Right forelimb (tissue), 1 donor: ENCODE measurements at regions not wholly inside any gene's neighbourhood (a gene's known extent, or its start where the extent isn't known, plus 50 kb on each side); places are given as distances from the start of the nearest gene placed in this dataset.

Experiments used
- DNase-seq: peaks from one replicate; pipeline ENCODE4 v3.0.0-alpha.2; 2018

- DNase-seq: no peak
These were observed 293.2 kb upstream of the HABP2 start for GRCh38 chr10:113259576-113260226.

DNA sequence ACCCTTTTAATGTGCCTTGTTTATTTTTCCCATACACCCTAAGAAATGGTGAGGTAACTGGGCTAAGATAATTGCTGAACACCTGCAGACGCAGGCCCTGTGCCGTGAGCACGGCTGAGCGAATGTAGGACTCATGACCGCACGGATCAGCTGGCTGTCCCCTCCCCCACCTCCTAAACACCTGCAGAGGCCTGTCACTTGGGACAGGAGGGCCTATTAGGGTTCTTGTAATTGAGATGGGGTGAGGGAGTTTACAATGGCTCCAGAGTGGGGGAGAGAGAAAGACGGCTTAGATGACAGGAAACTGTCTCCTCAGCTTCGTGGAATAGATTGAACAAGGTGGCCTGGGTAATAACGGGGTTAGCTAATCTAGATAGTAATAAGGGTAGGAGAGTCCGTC is 291.7 kb upstream of the HABP2 start:
- no peak for DNase-seq

- DNase-seq: no peak
These were observed 291.2 kb upstream of the HABP2 start for GRCh38 chr10:113261611-113262091.

DNA sequence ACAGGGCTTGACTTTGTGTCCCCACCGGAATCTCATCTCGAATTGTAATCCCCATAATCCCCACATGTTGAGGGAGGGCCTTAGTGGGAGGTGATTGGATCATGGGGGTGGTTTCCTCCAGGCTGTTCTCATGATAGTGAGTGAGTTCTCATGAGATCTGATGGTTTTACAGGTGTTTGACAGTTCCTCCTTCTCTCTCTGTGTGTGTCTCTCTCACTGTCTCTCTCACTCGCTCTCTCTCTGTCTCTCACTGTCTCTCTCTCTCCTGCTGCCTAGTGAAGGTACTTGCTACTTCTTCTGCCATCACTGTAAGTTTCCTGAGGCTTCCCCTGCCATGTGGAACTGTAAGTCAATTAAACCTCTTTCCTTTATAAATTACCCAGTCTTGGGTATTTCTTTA is 289.8 kb upstream of the HABP2 start:
- no peak for DNase-seq

DNA sequence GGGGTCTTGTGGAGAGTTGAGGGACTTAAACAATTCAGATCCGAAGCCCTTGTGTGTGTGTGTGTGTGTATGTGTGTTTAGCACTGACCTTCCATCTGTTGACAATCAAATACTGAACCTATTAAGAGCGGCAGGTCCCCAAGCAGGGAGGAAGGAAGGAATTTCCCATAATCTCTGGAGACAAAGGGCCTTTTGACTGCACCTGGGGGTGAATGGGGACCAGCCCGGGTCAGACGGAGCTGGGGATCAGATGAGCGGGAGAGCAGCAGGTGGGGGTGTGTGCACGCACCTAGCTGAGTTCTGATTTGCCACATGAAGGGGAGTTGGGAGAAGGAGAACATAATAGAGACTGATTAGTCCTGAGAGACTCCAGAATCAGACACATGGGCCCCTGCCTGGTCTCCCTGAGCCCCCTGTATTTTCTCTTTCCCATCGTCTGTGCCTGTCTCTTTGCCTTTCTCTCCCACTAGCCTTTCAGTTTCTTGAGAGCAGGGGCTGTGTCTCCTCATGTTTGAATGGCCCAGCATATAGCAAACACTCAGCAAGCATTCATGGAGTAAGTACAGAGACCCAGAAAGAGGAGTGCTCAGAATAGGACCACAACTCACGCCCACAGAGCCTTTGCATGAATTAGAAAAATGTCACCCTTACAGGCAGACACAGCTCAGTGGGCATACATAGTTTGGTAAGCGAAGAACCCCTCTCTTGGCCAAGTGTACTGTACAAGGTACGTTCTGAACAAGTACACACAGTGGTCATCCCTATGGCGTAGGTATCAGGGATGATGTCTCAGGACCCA is 288.3 kb upstream of the HABP2 start:
- no peak for DNase-seq

GRCh38 chr10:113266147-113266546 is 286.7 kb upstream of the HABP2 start:
- DNase-seq: no peak

DNA sequence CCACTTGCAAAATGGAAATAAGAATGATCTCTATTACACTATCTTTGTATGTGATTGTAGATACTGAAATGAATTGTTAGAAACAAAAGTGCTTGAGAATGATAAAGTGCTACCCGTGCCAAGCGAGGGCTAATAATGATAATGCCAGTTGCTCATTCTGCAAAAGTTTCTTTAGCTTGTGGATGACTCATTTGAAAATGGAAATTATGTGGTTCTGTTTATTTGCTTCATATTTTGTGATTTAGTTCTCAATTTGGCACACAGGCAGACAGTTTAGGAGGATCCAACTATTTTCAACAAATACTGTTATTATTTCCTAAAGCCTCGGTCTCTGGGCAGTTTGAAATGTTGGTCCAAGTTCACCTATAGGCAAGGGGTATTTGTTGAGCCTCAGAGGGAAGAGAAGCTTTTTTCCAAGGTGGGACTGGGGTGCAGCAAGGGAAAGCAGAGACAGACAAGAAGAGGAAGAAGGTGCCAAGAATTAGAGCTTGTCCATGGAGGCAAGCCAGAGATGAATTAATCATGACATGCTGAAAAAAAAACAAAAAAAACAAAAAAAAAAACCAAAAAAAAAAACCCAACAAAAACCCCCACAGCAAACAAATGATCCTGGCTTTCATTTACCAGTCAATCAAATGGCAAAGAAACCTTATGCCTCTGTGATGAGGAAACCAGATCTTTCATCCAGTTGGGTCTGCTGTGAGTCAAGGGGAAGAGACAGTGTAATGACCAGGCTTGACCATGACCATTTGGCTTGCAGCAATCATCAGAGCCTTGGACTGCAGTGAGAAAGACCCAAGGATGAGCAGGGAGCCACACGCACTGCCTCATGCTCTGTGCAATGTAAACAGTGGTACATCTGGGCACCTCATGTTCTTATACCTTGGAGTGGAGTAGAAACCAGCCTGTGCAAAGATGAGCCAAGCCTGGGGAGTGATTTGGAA is 285.0 kb upstream of the HABP2 start:
- DNase-seq: no peak

- no peak for DNase-seq
These were observed 283.5 kb upstream of the HABP2 start for GRCh38 chr10:113269333-113269732.

DNA sequence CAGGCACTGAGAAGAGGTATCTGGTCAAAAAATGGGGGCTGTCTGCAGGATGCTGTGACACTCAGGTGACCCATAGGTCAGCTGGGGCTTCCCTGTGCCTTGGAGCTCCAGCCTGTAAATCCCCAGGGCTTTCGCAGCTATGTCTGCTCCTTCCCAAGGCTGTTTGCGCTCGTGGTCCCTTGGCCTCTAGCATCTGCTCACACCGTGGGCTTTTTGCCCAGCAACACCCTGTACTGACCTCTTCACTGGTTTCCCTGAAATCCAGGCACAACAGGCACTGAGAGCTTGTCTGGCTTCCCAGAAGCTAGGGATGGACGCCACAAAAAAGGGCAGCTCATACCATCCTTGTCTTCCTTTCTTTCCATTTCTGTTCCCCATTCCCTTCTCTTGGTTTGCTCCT is 280.3 kb upstream of the HABP2 start:
- no peak for DNase-seq

DNA sequence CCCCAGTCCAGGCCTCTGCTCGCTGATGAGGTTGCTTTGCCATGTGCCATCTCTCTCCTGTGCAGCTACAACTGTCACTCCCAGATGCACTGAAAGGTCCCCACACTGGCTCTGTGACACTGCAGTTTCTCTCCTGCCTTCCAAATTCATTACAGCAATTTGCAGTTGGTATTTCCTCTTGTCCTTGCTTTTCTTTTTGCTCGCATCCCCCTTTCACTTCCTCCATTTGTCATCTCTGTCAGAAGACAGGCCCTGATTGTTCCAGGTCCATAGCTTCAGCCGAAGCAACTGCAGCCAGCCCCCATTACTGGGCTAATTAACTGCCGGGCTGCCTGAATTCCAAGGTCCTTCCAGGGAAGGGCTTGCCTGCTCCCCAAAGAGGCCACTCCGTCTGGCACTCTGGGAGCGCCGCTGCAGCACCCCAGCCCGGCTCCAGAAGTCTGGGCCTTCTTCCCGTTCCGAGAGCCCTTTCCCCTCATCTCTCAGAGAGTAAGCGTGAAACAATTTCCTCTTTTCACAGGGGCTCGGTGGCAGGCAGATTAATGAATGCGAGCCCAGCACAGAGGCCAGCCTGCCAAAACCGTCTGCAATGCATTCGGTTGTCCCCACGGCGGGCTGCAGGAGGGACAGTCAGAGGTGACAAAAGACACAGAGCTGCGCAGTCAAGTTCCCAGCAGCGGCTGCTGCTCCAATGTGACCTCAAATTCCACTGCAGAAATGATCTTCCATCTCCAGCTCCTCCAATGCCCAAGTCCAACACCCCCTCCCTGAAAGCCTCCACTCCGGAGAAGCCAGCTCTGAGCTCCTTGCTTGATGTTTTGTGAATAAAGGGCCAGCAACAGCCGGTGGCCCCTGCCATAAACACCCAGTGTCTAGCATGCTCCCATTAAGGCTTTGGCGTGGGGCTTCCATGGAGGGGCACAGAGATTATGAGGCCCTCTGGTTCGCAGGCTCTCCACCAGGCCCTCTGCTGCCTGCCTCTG is 279.4 kb upstream of the HABP2 start:
- peak; percentile 73 for DNase-seq

DNA sequence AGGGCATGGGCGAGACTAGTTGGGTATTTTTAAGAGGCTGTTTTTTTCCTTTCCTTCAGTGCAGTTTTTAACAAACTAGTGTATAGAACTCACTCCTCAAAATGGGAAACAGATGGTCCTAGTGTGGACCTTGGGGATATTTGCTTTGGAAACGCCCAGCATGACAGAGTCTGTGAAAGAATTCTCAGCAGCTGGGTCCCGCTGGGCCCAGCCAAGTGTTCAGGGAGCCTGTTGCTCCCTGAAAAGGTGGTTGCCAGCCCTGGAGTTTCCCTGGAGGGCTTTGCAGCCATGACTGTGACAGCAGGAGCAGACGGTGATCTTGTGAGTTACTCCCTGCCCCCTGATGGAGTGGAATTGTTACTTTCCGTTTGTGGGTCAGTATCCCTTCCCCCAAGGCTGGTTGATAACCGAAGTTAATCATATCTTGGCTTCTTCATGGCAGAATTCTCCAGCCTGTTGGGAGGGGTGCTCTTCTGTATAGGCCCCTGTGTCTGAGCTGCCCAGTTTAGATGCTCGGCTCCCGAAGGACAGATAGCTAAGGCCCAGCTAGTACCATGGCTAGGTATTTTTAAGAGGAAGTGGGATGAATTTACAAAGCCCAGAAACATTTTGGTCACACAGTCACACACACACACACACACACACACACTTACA is 278.6 kb upstream of the HABP2 start:
- DNase-seq: peak; percentile 69

GRCh38 chr10:113278221-113278620 is 274.6 kb upstream of the HABP2 start:
- no peak for DNase-seq

DNA sequence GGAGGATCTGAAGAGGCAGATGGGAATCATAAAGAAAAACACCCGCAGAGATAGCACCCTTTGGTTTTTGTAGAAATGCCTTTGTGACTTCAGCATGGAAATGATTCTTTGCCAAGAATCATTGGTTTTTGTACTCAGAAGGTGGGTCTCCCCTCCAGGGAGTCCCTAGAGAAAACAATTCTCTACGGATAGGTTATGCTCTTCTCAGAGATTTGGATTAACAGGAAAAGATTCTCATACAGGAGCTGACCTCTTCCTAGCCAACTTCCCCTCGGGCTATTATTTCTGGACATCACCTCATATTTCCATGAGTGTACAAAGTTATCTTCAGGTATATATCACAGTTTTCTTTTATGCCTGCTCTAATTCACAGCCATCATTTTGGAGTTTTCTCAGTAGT is 274.2 kb upstream of the HABP2 start:
- DNase-seq: no peak

DNA sequence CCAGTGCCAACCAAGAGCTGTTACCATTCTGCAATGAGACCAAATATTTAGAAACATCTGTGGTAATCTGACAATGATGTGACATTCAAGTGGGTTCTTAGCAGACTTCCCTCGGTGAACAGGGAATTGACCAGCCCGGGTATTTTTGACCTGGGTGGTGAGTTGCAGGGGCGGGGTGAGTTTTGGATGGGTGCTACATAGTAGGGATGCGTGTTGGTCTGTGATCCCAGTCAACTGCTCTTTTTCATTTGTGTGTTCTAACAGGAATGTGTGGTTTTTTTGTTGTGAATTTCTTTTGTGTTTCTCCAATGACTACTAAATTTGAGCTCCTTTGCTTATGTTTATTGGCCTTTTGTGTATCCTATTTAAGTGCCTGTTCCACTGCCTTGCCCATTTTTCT is 273.6 kb upstream of the HABP2 start:
- DNase-seq: no peak

- DNase-seq: no peak
These were observed 270.3 kb upstream of the HABP2 start for GRCh38 chr10:113282564-113282963.

DNA sequence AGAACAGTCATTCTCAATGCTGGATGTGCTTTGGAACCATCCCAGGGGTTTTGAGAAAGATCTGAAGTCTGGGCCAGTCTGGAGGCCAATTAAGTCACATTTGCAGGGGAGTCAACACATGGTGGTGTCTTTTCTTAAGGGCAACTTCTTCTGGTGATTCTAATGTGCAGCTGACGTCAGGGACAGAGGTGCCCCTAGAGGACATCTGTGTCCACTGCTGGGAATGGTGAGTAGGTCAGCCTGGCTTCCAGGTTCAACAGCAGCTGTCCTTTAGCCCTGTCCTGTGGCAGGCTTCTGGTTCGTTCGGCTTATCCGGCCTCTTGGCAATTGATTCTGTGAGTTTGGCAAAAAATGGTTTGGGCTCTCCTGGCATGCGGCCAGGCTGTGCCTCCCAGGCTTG is 269.7 kb upstream of the HABP2 start:
- DNase-seq: no peak

- DNase-seq: no peak
These were observed 268.2 kb upstream of the HABP2 start for GRCh38 chr10:113284635-113285034.

DNA sequence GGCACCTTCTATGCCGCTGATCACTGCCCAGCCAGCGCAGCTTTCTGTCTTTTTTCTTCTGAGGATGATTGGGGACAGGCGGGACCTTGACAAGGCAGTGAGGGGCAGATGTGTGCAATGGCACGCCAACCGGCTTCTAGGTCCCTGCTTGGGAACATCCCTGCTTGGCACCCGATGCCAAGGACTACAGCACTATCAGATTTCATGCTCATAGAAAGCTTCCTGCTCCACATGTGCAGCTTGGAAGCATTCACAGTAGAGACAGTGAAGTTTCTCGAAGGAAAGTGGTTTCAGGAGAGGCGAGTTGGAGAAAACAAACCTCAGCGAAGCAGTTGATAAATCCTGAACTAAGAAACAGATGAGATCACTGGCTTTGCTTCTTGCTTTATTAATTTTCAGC is 267.5 kb upstream of the HABP2 start:
- DNase-seq: no peak

DNA sequence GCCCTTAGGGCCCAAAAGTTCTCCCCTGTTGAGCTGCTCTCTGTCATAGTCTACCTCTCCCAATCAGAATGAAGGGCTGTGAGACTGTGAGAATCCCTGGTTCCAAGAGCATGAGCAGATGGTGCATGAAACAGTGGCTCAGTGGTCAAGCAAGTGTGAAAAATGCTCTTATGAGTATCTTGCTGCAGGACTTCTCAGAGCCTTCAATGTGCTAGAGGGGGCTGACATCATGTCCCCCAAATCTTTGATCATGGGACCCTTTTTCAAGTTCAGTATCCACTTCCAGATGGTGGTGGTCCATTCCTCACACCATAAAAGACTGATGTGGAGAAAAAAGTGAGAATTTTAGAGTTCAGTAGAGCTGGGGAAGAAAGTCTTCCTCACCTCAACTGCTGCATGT is 265.3 kb upstream of the HABP2 start:
- no peak for DNase-seq

DNA sequence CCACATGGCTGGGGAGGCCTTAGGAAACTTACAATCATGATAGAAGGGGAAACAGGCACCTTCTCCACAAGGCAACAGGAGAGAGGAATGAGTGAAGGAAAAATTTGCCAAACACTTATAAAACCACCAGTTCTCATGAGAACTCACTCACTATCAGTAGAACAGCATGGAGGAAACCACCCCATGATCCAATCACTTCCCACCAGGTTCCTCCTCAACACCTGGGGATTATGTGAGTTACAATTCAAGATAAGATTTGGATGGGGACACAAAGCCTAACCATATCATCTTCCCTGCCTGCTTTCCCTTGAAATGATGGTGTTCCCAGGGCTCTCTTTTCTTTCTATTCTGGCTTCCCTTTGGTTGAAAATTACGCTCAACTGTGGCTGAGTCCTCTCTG is 262.7 kb upstream of the HABP2 start:
- DNase-seq: no peak

DNA sequence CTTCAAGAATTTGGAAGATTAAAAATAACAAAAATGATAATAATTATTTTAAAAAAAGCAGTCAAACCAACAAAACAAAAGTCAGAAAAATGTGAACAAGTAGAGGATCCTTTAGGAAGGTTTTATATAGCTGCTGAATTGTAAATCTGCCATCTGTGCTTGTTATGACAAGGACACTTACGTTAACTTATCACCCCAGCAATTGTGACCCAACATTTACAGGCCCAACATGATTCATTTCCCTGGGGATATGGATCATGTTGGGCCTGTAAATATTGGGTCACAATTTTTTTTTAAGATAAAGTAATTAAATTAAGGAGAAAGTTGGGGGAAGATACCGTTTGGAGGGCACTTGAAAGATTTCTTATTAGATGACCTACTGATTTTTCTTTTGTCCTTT is 261.4 kb upstream of the HABP2 start:
- DNase-seq: no peak

DNA sequence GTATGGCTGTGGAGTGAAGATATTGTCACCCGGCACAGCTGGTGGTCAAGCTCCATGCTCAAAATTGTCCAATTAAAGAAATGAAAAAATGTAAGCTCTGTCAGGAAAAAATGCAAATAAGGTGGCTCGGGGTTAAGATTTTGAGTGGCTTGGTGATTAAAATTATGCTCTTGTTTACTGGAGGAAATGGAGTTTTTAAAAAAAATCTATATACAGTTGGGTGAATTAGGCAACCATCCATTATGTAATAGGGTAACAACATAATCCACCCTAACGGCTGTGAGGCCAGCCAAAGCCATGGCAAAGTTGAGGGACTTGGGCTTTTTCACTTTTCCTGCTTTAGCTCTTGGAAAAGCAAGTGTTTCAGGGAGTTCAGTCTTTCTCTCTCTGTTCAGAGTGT is 260.8 kb upstream of the HABP2 start:
- DNase-seq: no peak
